ENCODE measurements at regions not wholly inside any gene's neighbourhood (a gene's known extent, or its start where the extent isn't known, plus 50 kb on each side); places are given as distances from the start of the nearest gene placed in this dataset.

GRCh38 chr16:27722207-27722606 lies 172.3 kb downstream of the KATNIP start:
- DNase-seq (no peak), ATAC-seq (ENCODE audit: low FRiP score) (no peak)
- no peaks in the 10 kb centered on the region for H3K27me3 ChIP-seq (ENCODE audit: control insufficient read depth in 1 of 2, insufficient read depth in 2 of 2, low read length in 1 of 2)
- no peaks in the 10 kb centered on the region for H3K4me1 ChIP-seq (ENCODE audit: control insufficient read depth in 1 of 2, insufficient read depth in 2 of 2, low read length in 2 of 2)
- no peaks in the 10 kb centered on the region for H3K9me3 ChIP-seq (ENCODE audit: control insufficient read depth, low read length)
- no peak overlapping the region for H3K4me3 ChIP-seq (ENCODE audit: low read length in 2 of 2)
- H3K27ac ChIP-seq (ENCODE audit: low read depth in 1 of 2, low read length in 2 of 2) = no peak overlapping the region
- 91 to 95% methylated on average over 1 of the region's 1 CpG for WGBS, 2 donors
- H3K36me3 ChIP-seq (ENCODE audit: control insufficient read depth in 1 of 2, insufficient read depth in 2 of 2, low read length in 1 of 2) = no peaks in the 10 kb centered on the region
- intact Hi-C loops (cut with DNase I) = no loop called here

- H3K4me3 ChIP-seq (ENCODE audit: low read length in 2 of 2) = no peak overlapping the region
- DNase-seq (peak in 1 of 2 donors; percentile 33), ATAC-seq (ENCODE audit: low FRiP score) (no peak)
- no peak overlapping the region for H3K27ac ChIP-seq (ENCODE audit: low read depth in 1 of 2, low read length in 2 of 2)
- no peaks in the 10 kb centered on the region for H3K4me1 ChIP-seq (ENCODE audit: control insufficient read depth in 1 of 2, insufficient read depth in 2 of 2, low read length in 2 of 2)
- 96 to 98% methylated on average over 7 of the region's 7 CpGs for WGBS, 2 donors
- H3K9me3 ChIP-seq (ENCODE audit: control insufficient read depth, low read length) = no peaks in the 10 kb centered on the region
- no peaks in the 10 kb centered on the region for H3K36me3 ChIP-seq (ENCODE audit: control insufficient read depth in 1 of 2, insufficient read depth in 2 of 2, low read length in 1 of 2)
- intact Hi-C loops (cut with DNase I) = no loop called here
- H3K27me3 ChIP-seq (ENCODE audit: control insufficient read depth in 1 of 2, insufficient read depth in 2 of 2, low read length in 1 of 2) = no peaks in the 10 kb centered on the region
These were observed 173.0 kb downstream of the KATNIP start for GRCh38 chr16:27722892-27723450.

GRCh38 chr16:27723711-27724481 lies 174.0 kb downstream of the KATNIP start:
- no peaks in the 10 kb centered on the region for H3K27me3 ChIP-seq (ENCODE audit: control insufficient read depth in 1 of 2, insufficient read depth in 2 of 2, low read length in 1 of 2)
- DNase-seq (peak in 1 of 2 donors; percentile 69), ATAC-seq (ENCODE audit: low FRiP score) (no peak)
- H3K27ac ChIP-seq (ENCODE audit: low read depth in 1 of 2, low read length in 2 of 2) = no peak overlapping the region
- H3K4me1 ChIP-seq (ENCODE audit: control insufficient read depth in 1 of 2, insufficient read depth in 2 of 2, low read length in 2 of 2) = no peaks in the 10 kb centered on the region
- H3K9me3 ChIP-seq (ENCODE audit: control insufficient read depth, low read length) = no peaks in the 10 kb centered on the region
- no peak overlapping the region for H3K4me3 ChIP-seq (ENCODE audit: low read length in 2 of 2)
- no peaks in the 10 kb centered on the region for H3K36me3 ChIP-seq (ENCODE audit: control insufficient read depth in 1 of 2, insufficient read depth in 2 of 2, low read length in 1 of 2)
- WGBS, 2 donors = 65 to 67% methylated on average over 15 of the region's 15 CpGs
- intact Hi-C loops (cut with DNase I) = no loop called here

DNA sequence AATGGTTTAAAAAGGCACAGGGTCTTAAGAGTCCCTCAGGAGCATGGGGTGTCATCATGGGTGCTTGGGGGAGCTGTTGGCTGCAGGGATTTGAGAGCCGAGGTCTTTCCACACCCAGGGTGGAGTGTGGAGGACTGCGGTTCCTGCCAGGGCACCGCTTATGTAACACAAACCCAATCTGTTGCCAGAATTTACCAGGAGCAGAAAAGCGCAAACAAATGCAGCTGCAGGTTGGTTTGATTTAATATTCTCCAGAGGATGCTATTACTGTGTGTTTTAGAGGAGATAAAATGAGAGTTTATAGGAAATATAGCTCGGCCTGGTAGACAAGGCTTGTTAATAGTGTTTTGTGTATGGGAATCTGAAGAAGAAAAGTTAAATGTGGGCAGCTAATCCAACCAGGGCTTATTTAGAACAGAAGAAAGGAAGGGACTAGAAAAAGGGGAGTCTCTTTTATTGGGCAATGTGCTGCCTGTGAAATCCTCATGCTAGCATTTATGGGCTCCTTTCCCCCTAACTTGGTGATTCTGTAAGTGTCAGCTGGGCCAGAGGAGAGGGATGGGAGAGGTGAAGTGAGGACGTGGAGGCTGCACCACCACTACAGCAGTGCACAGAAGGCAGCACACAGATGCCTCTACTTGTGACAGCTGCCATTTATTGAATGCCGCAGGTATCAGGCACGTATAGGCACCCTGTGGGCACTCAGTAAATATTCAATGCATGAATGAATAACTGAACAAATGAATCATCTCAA lies 174.7 kb downstream of the KATNIP start:
- DNase-seq (peak in 1 of 2 donors; percentile 14), ATAC-seq (ENCODE audit: low FRiP score) (no peak)
- no peaks in the 10 kb centered on the region for H3K9me3 ChIP-seq (ENCODE audit: control insufficient read depth, low read length)
- intact Hi-C loops (cut with DNase I) = no loop called here
- no peak overlapping the region for H3K27ac ChIP-seq (ENCODE audit: low read depth in 1 of 2, low read length in 2 of 2)
- no peaks in the 10 kb centered on the region for H3K27me3 ChIP-seq (ENCODE audit: control insufficient read depth in 1 of 2, insufficient read depth in 2 of 2, low read length in 1 of 2)
- no peaks in the 10 kb centered on the region for H3K36me3 ChIP-seq (ENCODE audit: control insufficient read depth in 1 of 2, insufficient read depth in 2 of 2, low read length in 1 of 2)
- no peaks in the 10 kb centered on the region for H3K4me1 ChIP-seq (ENCODE audit: control insufficient read depth in 1 of 2, insufficient read depth in 2 of 2, low read length in 2 of 2)
- no peak overlapping the region for H3K4me3 ChIP-seq (ENCODE audit: low read length in 2 of 2)
- 42 to 45% methylated on average over 8 of the region's 8 CpGs for WGBS, 2 donors

DNA sequence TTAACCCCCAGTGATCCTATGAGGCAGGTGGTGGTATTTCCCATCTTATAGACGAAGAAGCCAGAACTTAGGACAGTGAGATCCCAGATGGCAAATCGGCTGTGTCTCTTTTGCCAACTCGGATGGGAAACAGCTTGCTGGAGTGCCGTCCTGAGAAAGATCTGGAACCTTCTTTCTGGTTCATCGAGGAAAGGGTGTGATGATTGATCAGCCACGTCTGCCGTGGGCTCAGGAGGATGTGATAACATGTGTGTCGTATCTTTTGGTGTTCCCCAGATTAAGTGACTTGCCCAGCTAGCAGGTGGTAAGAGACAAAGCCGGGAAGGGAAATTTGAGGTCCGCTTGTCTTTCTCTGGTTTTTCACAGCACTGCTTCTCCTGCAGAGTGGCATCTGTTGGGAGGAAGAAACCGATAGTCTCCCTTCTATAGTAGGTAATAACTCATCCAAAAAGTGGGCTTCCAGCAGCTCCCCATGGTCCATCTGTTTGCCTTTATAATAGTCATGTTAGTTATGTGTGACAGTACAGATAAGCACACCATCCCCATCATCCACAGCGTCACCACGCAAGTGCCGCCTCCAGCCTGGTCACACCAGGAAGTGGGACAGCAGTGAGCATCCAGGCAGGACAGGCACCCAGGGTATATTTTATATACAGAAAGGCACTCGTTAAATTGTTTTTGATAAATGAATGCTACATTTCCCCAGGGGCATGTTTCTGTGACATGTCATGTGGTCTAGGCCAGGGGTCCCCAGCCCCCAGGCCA lies 175.5 kb downstream of the KATNIP start:
- no peak overlapping the region for H3K27ac ChIP-seq (ENCODE audit: low read depth in 1 of 2, low read length in 2 of 2)
- no peaks in the 10 kb centered on the region for H3K36me3 ChIP-seq (ENCODE audit: control insufficient read depth in 1 of 2, insufficient read depth in 2 of 2, low read length in 1 of 2)
- ATAC-seq (ENCODE audit: low FRiP score) = no peak
- H3K4me3 ChIP-seq (ENCODE audit: low read length in 2 of 2) = no peak overlapping the region
- H3K9me3 ChIP-seq (ENCODE audit: control insufficient read depth, low read length) = no peaks in the 10 kb centered on the region
- WGBS, 2 donors = 93 to 95% methylated on average over 15 of the region's 15 CpGs
- DNase-seq = peak in 1 of 2 donors; percentile 21
- intact Hi-C loops (cut with DNase I) = no loop called here
- no peaks in the 10 kb centered on the region for H3K4me1 ChIP-seq (ENCODE audit: control insufficient read depth in 1 of 2, insufficient read depth in 2 of 2, low read length in 2 of 2)
- no peaks in the 10 kb centered on the region for H3K27me3 ChIP-seq (ENCODE audit: control insufficient read depth in 1 of 2, insufficient read depth in 2 of 2, low read length in 1 of 2)

- 96 to 97% methylated on average over 11 of the region's 11 CpGs for WGBS, 2 donors
- ATAC-seq (ENCODE audit: low FRiP score) (no peak), DNase-seq (peak in 1 of 2 donors; percentile 57)
- Histone ChIP-seq H3K27me3 (ENCODE audit: control insufficient read depth in 1 of 2, insufficient read depth in 2 of 2, low read length in 1 of 2) (no peaks in the 10 kb centered on the region), H3K9me3 (ENCODE audit: control insufficient read depth, low read length) (no peaks in the 10 kb centered on the region), H3K4me3 (ENCODE audit: low read length in 2 of 2) (no peak overlapping the region), H3K27ac (ENCODE audit: low read depth in 1 of 2, low read length in 2 of 2) (no peak overlapping the region), H3K4me1 (ENCODE audit: control insufficient read depth in 1 of 2, insufficient read depth in 2 of 2, low read length in 2 of 2) (no peaks in the 10 kb centered on the region), H3K36me3 (ENCODE audit: control insufficient read depth in 1 of 2, insufficient read depth in 2 of 2, low read length in 1 of 2) (no peaks in the 10 kb centered on the region)
- intact Hi-C loops (cut with DNase I) = no loop called here
These were observed 176.8 kb downstream of the KATNIP start for GRCh38 chr16:27726621-27727261.

GRCh38 chr16:27727941-27728340 lies 178.0 kb downstream of the KATNIP start:
- 98% methylated on average over 6 of the region's 6 CpGs for WGBS, 2 donors
- no peak for ATAC-seq (ENCODE audit: low FRiP score)
- H3K27me3 ChIP-seq (ENCODE audit: control insufficient read depth in 1 of 2, insufficient read depth in 2 of 2, low read length in 1 of 2) = no peaks in the 10 kb centered on the region
- no peak overlapping the region for H3K27ac ChIP-seq (ENCODE audit: low read depth in 1 of 2, low read length in 2 of 2)
- peak in 1 of 2 donors; percentile 51 for DNase-seq
- H3K4me1 ChIP-seq (ENCODE audit: control insufficient read depth in 1 of 2, insufficient read depth in 2 of 2, low read length in 2 of 2) = no peaks in the 10 kb centered on the region
- H3K4me3 ChIP-seq (ENCODE audit: low read length in 2 of 2) = no peak overlapping the region
- H3K9me3 ChIP-seq (ENCODE audit: control insufficient read depth, low read length) = no peaks in the 10 kb centered on the region
- intact Hi-C loops (cut with DNase I) = no loop called here
- no peaks in the 10 kb centered on the region for H3K36me3 ChIP-seq (ENCODE audit: control insufficient read depth in 1 of 2, insufficient read depth in 2 of 2, low read length in 1 of 2)

DNA sequence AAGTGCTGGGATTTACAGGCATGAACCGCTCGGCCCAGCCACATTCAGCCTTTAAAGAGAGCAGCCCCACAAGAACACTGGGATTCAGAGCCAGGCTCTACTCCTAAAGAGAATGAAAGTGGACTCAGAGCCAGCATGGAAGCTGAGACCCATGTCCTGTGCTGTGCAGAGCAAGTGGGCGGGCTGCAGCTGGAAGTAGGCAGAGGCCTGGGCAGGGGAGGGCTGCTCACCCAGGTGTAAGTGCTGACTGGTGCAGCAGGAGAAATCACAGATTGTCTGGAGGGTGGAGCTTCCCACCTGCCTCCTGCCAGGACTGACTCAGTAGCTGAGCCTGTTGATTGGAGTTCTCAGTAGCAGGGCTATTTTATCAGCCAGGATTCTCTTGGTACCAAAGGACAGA lies 178.7 kb downstream of the KATNIP start:
- Histone ChIP-seq H3K36me3 (ENCODE audit: control insufficient read depth in 1 of 2, insufficient read depth in 2 of 2, low read length in 1 of 2) (no peaks in the 10 kb centered on the region), H3K27ac (ENCODE audit: low read depth in 1 of 2, low read length in 2 of 2) (no peak overlapping the region), H3K27me3 (ENCODE audit: control insufficient read depth in 1 of 2, insufficient read depth in 2 of 2, low read length in 1 of 2) (no peaks in the 10 kb centered on the region), H3K4me1 (ENCODE audit: control insufficient read depth in 1 of 2, insufficient read depth in 2 of 2, low read length in 2 of 2) (no peaks in the 10 kb centered on the region), H3K9me3 (ENCODE audit: control insufficient read depth, low read length) (no peaks in the 10 kb centered on the region), H3K4me3 (ENCODE audit: low read length in 2 of 2) (no peak overlapping the region)
- WGBS, 2 donors = 96 to 97% methylated on average over 3 of the region's 3 CpGs
- intact Hi-C loops (cut with DNase I) = no loop called here
- DNase-seq (peak in 1 of 2 donors; percentile 36), ATAC-seq (ENCODE audit: low FRiP score) (no peak)

All from aorta (tissue), 5 donors.